ENCODE measurements at regions not wholly inside any gene's neighbourhood (a gene's known extent, or its start where the extent isn't known, plus 50 kb on each side); places are given as distances from the start of the nearest gene placed in this dataset.

- TF ChIP-seq CTCF (IDR thresholded peaks at IDR 0.05): no peak
- TF ChIP-seq POLR2AphosphoS5 (IDR thresholded peaks at IDR 0.05): no peak
These were observed 141.1 kb upstream of the GLI3 start for GRCh38 chr7:42378149-42378548.

Measured in transverse colon (tissue), 4 donors.